ENCODE measurements at regions not wholly inside any gene's neighbourhood (a gene's known extent, or its start where the extent isn't known, plus 50 kb on each side); places are given as distances from the start of the nearest gene placed in this dataset.

DNA sequence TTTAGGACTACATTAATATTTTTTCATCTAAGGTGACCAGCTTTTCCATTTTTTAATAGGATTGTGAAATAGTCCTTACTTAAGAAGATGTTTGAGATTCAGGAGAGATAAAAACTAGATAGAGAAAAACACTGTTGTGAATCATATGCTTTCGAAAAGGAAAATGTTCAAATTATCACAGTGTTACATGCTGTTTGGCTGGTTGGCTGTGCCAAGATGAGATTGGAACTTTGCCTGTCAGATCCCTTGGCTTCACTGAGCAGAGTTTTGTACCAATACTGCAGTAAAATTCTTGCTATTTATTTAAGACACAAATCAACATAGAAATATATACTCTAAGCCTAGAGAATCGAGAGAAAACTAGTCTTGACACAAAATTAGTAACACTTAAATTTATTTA, 117.2 kb downstream of the OXSM start:
- ChIA-PET POLR2A (ENCODE audit: low non-redundant PET) (no interaction called here), CTCF (no interaction called here)
- TF ChIP-seq, protein P1, sequence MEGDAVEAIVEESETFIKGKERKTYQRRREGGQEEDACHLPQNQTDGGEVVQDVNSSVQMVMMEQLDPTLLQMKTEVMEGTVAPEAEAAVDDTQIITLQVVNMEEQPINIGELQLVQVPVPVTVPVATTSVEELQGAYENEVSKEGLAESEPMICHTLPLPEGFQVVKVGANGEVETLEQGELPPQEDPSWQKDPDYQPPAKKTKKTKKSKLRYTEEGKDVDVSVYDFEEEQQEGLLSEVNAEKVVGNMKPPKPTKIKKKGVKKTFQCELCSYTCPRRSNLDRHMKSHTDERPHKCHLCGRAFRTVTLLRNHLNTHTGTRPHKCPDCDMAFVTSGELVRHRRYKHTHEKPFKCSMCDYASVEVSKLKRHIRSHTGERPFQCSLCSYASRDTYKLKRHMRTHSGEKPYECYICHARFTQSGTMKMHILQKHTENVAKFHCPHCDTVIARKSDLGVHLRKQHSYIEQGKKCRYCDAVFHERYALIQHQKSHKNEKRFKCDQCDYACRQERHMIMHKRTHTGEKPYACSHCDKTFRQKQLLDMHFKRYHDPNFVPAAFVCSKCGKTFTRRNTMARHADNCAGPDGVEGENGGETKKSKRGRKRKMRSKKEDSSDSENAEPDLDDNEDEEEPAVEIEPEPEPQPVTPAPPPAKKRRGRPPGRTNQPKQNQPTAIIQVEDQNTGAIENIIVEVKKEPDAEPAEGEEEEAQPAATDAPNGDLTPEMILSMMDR (conservative IDR thresholded peaks at IDR 0.05; ENCODE audit: low read depth): no peak
- no peak overlapping the region for H3K27ac ChIP-seq
- DNase-seq (ENCODE audit: low spot score): no peak

DNA sequence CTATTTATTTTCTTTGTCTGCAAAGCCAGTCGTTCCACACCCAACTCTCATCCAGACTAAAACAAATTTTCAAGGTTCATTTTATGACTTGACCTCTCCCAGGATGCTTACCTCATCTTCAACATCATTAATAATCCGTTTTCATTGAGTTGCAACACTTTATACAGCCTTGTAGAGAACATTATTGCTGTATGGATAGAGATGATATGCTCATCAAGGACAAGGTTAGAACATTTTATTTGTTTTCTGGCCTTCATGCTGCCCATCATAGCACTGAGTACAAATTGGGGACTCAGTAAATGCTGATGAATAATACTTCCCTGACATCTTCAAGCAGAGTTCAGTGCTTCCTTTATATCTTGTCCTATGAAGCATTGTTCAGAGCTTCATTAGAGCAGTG, 120.2 kb downstream of the OXSM start:
- ChIA-PET POLR2A (ENCODE audit: low non-redundant PET) (no interaction called here), CTCF (no interaction called here)
- TF ChIP-seq, protein P1 (conservative IDR thresholded peaks at IDR 0.05; ENCODE audit: low read depth): no peak
- H3K27ac ChIP-seq: no peak overlapping the region
- DNase-seq (ENCODE audit: low spot score): no peak

DNA sequence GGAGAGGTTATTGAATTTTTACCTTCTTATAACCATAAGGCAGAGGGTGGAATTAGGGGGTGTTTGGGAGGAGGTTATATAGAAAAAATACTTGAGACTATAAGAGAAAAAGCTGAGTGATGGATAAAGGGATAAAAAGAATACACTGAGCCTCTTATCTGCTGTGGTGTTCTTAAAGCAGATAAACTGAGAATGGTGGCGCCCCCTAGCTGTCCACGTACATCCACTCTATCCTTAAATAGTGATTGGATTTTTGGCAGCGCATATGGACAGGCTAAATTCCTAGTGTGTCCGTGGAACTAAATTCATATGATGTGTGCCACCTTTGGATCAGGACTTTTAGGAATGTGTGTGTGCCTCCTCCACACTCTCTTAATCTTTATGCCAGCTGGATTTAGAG, 121.1 kb downstream of the OXSM start:
- TF ChIP-seq, protein P1 (conservative IDR thresholded peaks at IDR 0.05; ENCODE audit: low read depth): no peak
- no peak overlapping the region for H3K27ac ChIP-seq
- ChIA-PET CTCF (interaction anchor here (0.7 kb wide), 1 partner anchor 18 kb away, joined by 5 read pairs; no protein-coding TSS in a partner anchor), POLR2A (ENCODE audit: low non-redundant PET) (no interaction called here)
- DNase-seq (ENCODE audit: low spot score): no peak

DNA sequence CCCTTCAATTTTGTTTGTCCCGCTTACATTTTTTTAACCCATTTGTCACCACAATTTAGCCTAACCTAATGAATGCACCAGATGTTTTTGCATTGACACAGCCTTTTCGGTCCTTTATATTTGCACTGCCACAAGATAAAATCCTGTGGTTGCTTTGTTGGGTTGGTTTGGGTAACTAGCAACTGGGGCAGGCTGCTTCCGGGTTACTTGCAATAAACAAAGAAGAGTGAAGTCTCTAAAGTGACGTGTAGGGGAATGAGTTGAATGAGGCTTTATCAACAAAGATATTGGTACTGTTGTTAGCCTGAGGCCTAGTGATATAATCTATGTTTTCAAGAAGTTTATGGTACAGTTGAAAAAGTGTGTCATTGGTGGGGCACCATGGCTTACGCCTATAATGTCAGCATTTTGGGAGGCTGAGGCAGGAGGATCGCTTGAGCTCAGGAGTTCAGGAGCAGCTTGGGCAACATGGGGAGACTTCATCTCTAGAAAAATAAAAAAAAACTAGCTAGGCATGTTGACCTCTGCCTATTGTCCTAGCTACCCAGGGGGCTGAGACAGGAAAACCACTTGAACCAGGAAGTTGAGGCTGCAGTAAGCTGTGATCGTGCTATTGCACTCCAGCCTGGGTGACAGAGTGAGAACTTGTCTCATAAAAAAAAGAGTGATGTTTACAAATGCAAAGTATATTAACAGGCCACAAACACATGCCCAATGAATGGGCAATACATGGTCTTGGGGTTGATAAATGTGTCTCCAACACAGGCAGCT, 121.8 kb downstream of the OXSM start:
- ChIA-PET POLR2A (ENCODE audit: low non-redundant PET) (no interaction called here), CTCF (interaction anchor here (0.7 kb wide), 1 partner anchor 19 kb away, joined by 5 read pairs; no protein-coding TSS in a partner anchor)

DNA sequence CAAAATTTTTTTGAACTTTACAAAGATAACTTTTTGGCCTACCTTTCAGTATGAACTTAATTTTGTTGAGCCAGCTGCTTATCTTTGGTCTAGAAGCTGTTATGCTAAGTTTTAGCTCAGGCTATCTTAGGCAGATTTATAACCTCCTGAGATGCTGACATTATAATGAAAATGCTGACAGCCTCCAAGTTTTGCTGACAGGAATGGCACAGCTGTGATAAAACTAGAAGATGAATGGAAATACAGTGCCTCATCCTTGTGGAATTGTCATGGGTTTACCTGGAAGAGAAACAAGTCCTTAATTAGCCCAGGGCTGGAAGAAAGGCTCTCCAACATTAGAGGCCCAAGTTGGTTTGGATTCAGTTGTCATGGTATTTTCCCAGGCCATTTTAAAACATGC, 123.3 kb downstream of the OXSM start:
- CTCF ChIA-PET: interaction anchor here (0.9 kb wide), 1 partner anchor 264 kb away, joined by 3 read pairs; no protein-coding TSS in a partner anchor

More for the DNA sequence above, 121.8 kb downstream of the OXSM start:
- DNase-seq (ENCODE audit: low spot score): no peak
- TF ChIP-seq, protein P1 (conservative IDR thresholded peaks at IDR 0.05; ENCODE audit: low read depth): no peak
- H3K27ac ChIP-seq: no peak overlapping the region

DNA sequence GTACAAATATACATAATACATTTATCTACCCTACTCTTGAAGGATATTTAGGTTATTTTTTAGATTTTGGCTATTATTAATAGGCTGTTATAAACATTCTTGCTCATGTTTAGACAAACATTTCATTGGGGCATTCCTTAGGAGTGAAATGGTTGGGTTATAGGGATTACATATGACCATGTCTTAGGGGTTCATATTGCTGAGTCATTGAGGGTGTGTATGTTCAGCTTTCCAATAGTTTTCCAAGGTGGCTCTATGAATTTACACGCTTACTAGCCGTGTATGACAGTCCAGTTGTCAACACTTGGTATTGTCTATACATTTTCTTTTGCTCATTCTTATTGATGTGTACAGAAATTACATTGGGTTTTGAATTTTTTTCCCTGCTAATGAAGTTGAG, 125.8 kb downstream of the OXSM start:
- ChIA-PET POLR2A (ENCODE audit: low non-redundant PET) (no interaction called here), CTCF (interaction anchor here (0.6 kb wide), 1 partner anchor 776 kb away, joined by 3 read pairs; no protein-coding TSS in a partner anchor)
- H3K27ac ChIP-seq: no peak overlapping the region
- TF ChIP-seq, protein P1 (conservative IDR thresholded peaks at IDR 0.05; ENCODE audit: low read depth): no peak
- no peak for DNase-seq (ENCODE audit: low spot score)

More for the DNA sequence above, 123.3 kb downstream of the OXSM start:
- no peak overlapping the region for H3K27ac ChIP-seq
- TF ChIP-seq, protein P1 (conservative IDR thresholded peaks at IDR 0.05; ENCODE audit: low read depth): no peak
- POLR2A ChIA-PET (ENCODE audit: low non-redundant PET): no interaction called here
- DNase-seq (ENCODE audit: low spot score): no peak

All from RWPE1 (cell line).